ENCODE measurements at regions not wholly inside any gene's neighbourhood (a gene's known extent, or its start where the extent isn't known, plus 50 kb on each side); places are given as distances from the start of the nearest gene placed in this dataset.

DNA sequence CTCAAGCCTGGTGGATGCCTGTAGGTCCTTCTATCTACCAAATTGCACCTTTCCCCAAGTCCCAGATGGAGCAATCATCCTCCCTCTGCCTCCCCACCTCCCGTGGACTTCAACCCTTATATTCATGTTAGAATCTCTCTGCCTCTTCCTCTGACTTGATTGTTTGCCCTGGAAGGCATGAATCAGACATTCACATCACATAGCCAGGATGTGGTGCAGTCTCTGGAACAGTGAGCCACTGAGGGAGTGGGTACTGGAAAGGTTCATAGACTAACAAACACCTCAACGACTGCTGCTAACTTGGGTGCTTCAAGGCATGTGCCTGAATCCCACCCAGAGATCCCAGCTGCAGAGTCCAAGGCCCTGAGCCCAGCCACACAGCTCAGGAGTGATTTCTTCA is 494.0 kb downstream of the TNS3 start:
- TF ChIP-seq, protein P1, sequence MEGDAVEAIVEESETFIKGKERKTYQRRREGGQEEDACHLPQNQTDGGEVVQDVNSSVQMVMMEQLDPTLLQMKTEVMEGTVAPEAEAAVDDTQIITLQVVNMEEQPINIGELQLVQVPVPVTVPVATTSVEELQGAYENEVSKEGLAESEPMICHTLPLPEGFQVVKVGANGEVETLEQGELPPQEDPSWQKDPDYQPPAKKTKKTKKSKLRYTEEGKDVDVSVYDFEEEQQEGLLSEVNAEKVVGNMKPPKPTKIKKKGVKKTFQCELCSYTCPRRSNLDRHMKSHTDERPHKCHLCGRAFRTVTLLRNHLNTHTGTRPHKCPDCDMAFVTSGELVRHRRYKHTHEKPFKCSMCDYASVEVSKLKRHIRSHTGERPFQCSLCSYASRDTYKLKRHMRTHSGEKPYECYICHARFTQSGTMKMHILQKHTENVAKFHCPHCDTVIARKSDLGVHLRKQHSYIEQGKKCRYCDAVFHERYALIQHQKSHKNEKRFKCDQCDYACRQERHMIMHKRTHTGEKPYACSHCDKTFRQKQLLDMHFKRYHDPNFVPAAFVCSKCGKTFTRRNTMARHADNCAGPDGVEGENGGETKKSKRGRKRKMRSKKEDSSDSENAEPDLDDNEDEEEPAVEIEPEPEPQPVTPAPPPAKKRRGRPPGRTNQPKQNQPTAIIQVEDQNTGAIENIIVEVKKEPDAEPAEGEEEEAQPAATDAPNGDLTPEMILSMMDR (conservative IDR thresholded peaks at IDR 0.05; ENCODE audit: low read length): no peak
- no peak for TF ChIP-seq EZH2phosphoT487 (IDR thresholded peaks at IDR 0.05; ENCODE audit: borderline replicate concordance)
